Transverse colon (tissue), 4 donors: ENCODE measurements at regions not wholly inside any gene's neighbourhood (a gene's known extent, or its start where the extent isn't known, plus 50 kb on each side); places are given as distances from the start of the nearest gene placed in this dataset.

Source experiments
- DNase-seq: peaks from one replicate; pipeline ENCODE4 v3.0.0-alpha.2; 2019
- H3K27ac ChIP-seq, 4 donors: fragments of 200-600 bp; sonication (generic); 2 replicates each; pipeline ENCODE4 v1.5.1; 2016 to 2018; ENCODE audit warnings: inconsistent platforms in 4 of 4
- H3K27me3 ChIP-seq: fragments of 200-600 bp; sonication (generic); 2 replicates; pipeline ENCODE4 v1.5.1; 2017; ENCODE audit warnings: inconsistent platforms
- H3K36me3 ChIP-seq, 4 donors: fragments of 200-600 bp; sonication (generic); 2 replicates each; pipeline ENCODE4 v1.5.1; 2017 to 2019; ENCODE audit warnings: inconsistent platforms in 4 of 4
- H3K4me1 ChIP-seq, 4 donors: fragments of 200-600 bp; sonication (generic); 2 replicates each; pipeline ENCODE4 v1.5.1; 2017 to 2020; ENCODE audit warnings: inconsistent platforms in 4 of 4
- H3K4me3 ChIP-seq, 4 donors: fragments of 200-600 bp; sonication (generic); 1 replicate in 1 of 4; 2 replicates in 3 of 4; pipeline versions ENCODE4 v1.5.1 to v1.6.1; 2017 to 2019; ENCODE audit warnings: inconsistent platforms in 4 of 4
- H3K9me3 ChIP-seq, 2 donors: fragments of 200-600 bp; sonication (generic); 2 replicates each; pipeline ENCODE4 v1.5.1; 2017 to 2019; ENCODE audit warnings: inconsistent platforms in 2 of 2
- CTCF ChIP-seq, 5 experiments: fragments of 200-600 bp in 3 of 5; fragments of 450-650 bp in 2 of 5; sonication (generic) in 3 of 5; IDR thresholded peaks; 1 replicate in 2 of 5; 2 replicates in 3 of 5; pipeline ENCODE4 v1.5.1; 2016 to 2017; ENCODE audit warnings: antibody characterized with exemption in 5 of 5, inconsistent platforms in 3 of 5, mild to moderate bottlenecking in 2 of 5, moderate library complexity in 1 of 5
- EP300 ChIP-seq: sonication (generic); formaldehyde crosslinking; IDR thresholded peaks from one replicate; pipeline ENCODE4 v1.6.1; 2017; ENCODE audit warnings: antibody characterized with exemption, low read depth
- POLR2A ChIP-seq: fragments of 450-650 bp; IDR thresholded peaks from one replicate; pipeline ENCODE4 v1.6.1; 2016; ENCODE audit warnings: antibody characterized with exemption, mild to moderate bottlenecking, moderate library complexity
- POLR2AphosphoS5 ChIP-seq, 3 donors: sonication (generic); formaldehyde crosslinking; IDR thresholded peaks; one replicate each; pipeline ENCODE4 v1.6.1; 2016; ENCODE audit warnings: antibody characterized with exemption in 3 of 3
- WGBS, 2 donors: methylation state at CpG; one replicate each; pipeline ENCODE4 v1.1.5; 2018; ENCODE audit warnings: low coverage in 1 of 2; 5-methylcytosine and 5-hydroxymethylcytosine counted together
- in situ Hi-C, 4 donors: fragments of 200-750 bp; cut with MboI; loops; one replicate each; pipeline versions ENCODE4 v1.15.0 to v1.15.1; 2017; ENCODE audit warnings: low sequenced_read_pairs in 3 of 4, low pct_ligation_motif_present in 1 of 4, low pct_unique_long_range_greater_than_20kb in 1 of 4
- intact Hi-C: fragments of 100-400 bp; cut with DNase I; formaldehyde crosslinking; loops from one replicate; pipeline ENCODE4 v1.15.1; 2023; ENCODE audit warnings: low total_unique reads

- no peaks in the 10 kb centered on the region for H3K27me3 ChIP-seq
- H3K4me3 ChIP-seq, result no peak overlapping the region
- no peaks in the 10 kb centered on the region for H3K4me1 ChIP-seq
- no peak for DNase-seq
- H3K9me3 ChIP-seq, result no peaks in the 10 kb centered on the region
- TF ChIP-seq POLR2AphosphoS5 (IDR thresholded peaks at IDR 0.05) (no peak), EP300 (no peak), POLR2A (no peak)
- in situ Hi-C loops, result no loop called here
- 67 to 79% methylated on average over 2 of the region's 2 CpGs for WGBS, 2 donors
- no peaks in the 10 kb centered on the region for H3K36me3 ChIP-seq
- intact Hi-C loops, result no loop called here
- no peak overlapping the region for H3K27ac ChIP-seq
Measured at GRCh38 chr6:19643713-19644112, 193.5 kb upstream of the ID4 start.

GRCh38 chr6:19655744-19656143, 181.4 kb upstream of the ID4 start:
- no peak overlapping the region for H3K4me3 ChIP-seq
- no peaks in the 10 kb centered on the region for H3K36me3 ChIP-seq
- 36 to 46% methylated on average over 1 of the region's 1 CpG for WGBS, 2 donors
- H3K9me3 ChIP-seq, result no peaks in the 10 kb centered on the region
- no peaks in the 10 kb centered on the region for H3K4me1 ChIP-seq
- DNase-seq, result no peak
- no peak overlapping the region for H3K27ac ChIP-seq
- no peaks in the 10 kb centered on the region for H3K27me3 ChIP-seq
- intact Hi-C loops (no loop called here), in situ Hi-C loops (no loop called here)
- no peak for TF ChIP-seq POLR2AphosphoS5 (IDR thresholded peaks at IDR 0.05)

- in situ Hi-C loops (no loop called here), intact Hi-C loops (no loop called here)
- Histone ChIP-seq H3K4me1 (no peaks in the 10 kb centered on the region), H3K27ac (no peak overlapping the region), H3K4me3 (no peak overlapping the region), H3K27me3 (no peaks in the 10 kb centered on the region), H3K36me3 (no peaks in the 10 kb centered on the region), H3K9me3 (no peaks in the 10 kb centered on the region)
- TF ChIP-seq EP300, result no peak
- no peak for TF ChIP-seq POLR2A
- TF ChIP-seq POLR2AphosphoS5 (IDR thresholded peaks at IDR 0.05), result no peak
- TF ChIP-seq CTCF (IDR thresholded peaks at IDR 0.05), result no peak
- WGBS, 2 donors, result 65 to 75% methylated on average over 2 of the region's 2 CpGs
- DNase-seq, result no peak
Measured at GRCh38 chr6:19660123-19660910, 176.9 kb upstream of the ID4 start.

GRCh38 chr6:19662911-19663310, 174.3 kb upstream of the ID4 start:
- WGBS, 2 donors, result 70 to 81% methylated on average over 3 of the region's 3 CpGs

GRCh38 chr6:19663479-19663878, 173.7 kb upstream of the ID4 start:
- H3K27ac ChIP-seq, result no peak overlapping the region
- WGBS, 2 donors, result 75 to 83% methylated on average over 6 of the region's 6 CpGs
- intact Hi-C loops (no loop called here), in situ Hi-C loops (no loop called here)
- H3K9me3 ChIP-seq, result no peaks in the 10 kb centered on the region
- no peaks in the 10 kb centered on the region for H3K36me3 ChIP-seq
- no peak overlapping the region for H3K4me3 ChIP-seq
- no peaks in the 10 kb centered on the region for H3K4me1 ChIP-seq
- DNase-seq, result no peak
- H3K27me3 ChIP-seq, result no peaks in the 10 kb centered on the region
- TF ChIP-seq POLR2A (no peak), EP300 (no peak), CTCF (IDR thresholded peaks at IDR 0.05) (no peak), POLR2AphosphoS5 (IDR thresholded peaks at IDR 0.05) (no peak)

More at GRCh38 chr6:19662911-19663310, 174.3 kb upstream of the ID4 start:
- Histone ChIP-seq H3K4me1 (no peaks in the 10 kb centered on the region), H3K4me3 (no peak overlapping the region), H3K36me3 (no peaks in the 10 kb centered on the region), H3K27ac (no peak overlapping the region), H3K27me3 (no peaks in the 10 kb centered on the region), H3K9me3 (no peaks in the 10 kb centered on the region)
- intact Hi-C loops, result no loop called here
- no peak for TF ChIP-seq CTCF (IDR thresholded peaks at IDR 0.05)
- no peak for TF ChIP-seq EP300
- TF ChIP-seq POLR2A, result no peak
- TF ChIP-seq POLR2AphosphoS5 (IDR thresholded peaks at IDR 0.05), result no peak
- in situ Hi-C loops, result no loop called here
- no peak for DNase-seq
